ENCODE measurements at regions not wholly inside any gene's neighbourhood (a gene's known extent, or its start where the extent isn't known, plus 50 kb on each side); places are given as distances from the start of the nearest gene placed in this dataset.

DNA sequence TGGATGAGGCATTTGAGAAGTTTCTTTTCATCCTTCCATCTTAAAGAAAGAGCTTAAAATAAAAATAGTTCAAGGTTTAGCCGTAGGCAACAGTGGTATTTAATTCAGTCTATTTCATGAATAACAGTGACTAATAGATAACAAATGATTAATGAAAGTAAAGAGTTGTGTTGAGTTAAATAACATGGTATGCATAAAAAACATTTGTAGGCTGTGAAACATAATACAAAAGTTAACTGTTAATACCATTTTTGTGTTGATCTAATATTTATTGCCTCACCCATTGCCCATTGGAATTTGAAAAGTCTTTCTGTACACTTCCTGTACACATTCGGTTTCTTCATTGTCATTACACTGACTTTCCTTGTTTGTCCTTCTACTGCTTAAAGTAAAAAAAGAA is 108.6 kb upstream of the PDE3A start:
- ATAC-seq (ENCODE audit: low read depth in 2 of 2) (no peak), DNase-seq (no peak)
- H3K4me1 ChIP-seq (ENCODE audit: control insufficient read depth, insufficient read depth, low read length, poor library complexity, severe bottlenecking), result no peaks in the 10 kb centered on the region
- no peaks in the 10 kb centered on the region for H3K27me3 ChIP-seq (ENCODE audit: control insufficient read depth, insufficient read depth, low read length)
- no peak overlapping the region for H3K4me3 ChIP-seq (ENCODE audit: low read depth, low read length)
- Mint-ChIP-seq H3K27me3 (no peaks in the 10 kb centered on the region), H3K9me3 (peaks cover 0 to 8% (median 2%) of the 10 kb centered on the region in 7 donors), H3K4me1 (no peaks in the 10 kb centered on the region), H3K36me3 (no peaks in the 10 kb centered on the region), H3K4me3 (no peak overlapping the region), H3K27ac (no peak overlapping the region)
- H3K36me3 ChIP-seq (ENCODE audit: control insufficient read depth, insufficient read depth, low read length), result no peaks in the 10 kb centered on the region
- no peaks in the 10 kb centered on the region for H3K9me3 ChIP-seq (ENCODE audit: control insufficient read depth in 2 of 2, low read length in 2 of 2)
- no peak overlapping the region for H3K27ac ChIP-seq (ENCODE audit: insufficient read depth, low read length, poor library complexity, severe bottlenecking)

DNA sequence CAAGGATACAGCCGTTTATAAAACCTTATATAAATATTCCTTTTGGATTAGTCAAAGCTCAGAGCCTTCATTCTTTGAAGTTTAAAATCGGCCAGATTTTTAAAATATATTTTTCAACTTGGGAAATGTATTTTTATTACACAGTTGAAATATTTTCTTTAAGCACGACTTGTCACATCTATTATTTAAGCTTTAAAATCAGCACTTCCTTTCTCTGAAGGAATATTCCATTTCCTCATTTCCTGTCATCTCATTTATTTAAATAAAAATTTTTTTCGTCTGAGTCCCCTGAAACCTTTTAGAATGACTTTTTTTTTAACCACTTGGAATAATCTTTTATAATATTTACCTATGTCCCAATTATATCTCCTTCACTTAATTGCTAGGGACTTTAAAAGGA is 107.5 kb upstream of the PDE3A start:
- no peaks in the 10 kb centered on the region for H3K27me3 Mint-ChIP-seq

DNA sequence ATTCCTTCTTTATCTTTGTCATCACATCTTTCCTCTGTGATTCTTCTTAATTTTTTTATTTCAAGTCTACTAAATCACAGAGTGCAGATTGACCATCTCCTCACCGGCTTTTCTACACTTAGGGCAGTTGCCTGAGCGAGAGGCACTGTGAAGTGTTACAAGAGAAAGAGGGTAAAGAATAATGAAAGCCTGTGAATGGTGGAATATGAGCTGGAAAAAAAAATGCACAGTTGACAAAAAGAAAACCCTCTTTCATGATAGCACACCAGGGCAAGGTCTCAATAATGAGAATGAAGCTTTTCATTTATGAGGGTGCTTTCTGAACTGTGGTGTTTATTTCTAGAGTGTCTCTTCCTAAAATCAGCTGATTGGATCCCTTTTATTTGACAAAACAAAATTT is 106.2 kb upstream of the PDE3A start:
- DNase-seq, result no peak
- no peak overlapping the region for H3K27ac Mint-ChIP-seq

More for the DNA sequence above, 107.5 kb upstream of the PDE3A start:
- H3K27ac Mint-ChIP-seq, result no peak overlapping the region
- Histone ChIP-seq H3K9me3 (ENCODE audit: control insufficient read depth in 2 of 2, low read length in 2 of 2) (no peaks in the 10 kb centered on the region), H3K4me1 (ENCODE audit: control insufficient read depth, insufficient read depth, low read length, poor library complexity, severe bottlenecking) (no peaks in the 10 kb centered on the region), H3K27me3 (ENCODE audit: control insufficient read depth, insufficient read depth, low read length) (no peaks in the 10 kb centered on the region), H3K36me3 (ENCODE audit: control insufficient read depth, insufficient read depth, low read length) (no peaks in the 10 kb centered on the region), H3K4me3 (ENCODE audit: low read depth, low read length) (no peak overlapping the region), H3K27ac (ENCODE audit: insufficient read depth, low read length, poor library complexity, severe bottlenecking) (no peak overlapping the region)
- no peaks in the 10 kb centered on the region for H3K4me1 Mint-ChIP-seq
- no peak for DNase-seq
- H3K4me3 Mint-ChIP-seq, result no peak overlapping the region
- no peak for ATAC-seq (ENCODE audit: low read depth in 2 of 2)
- H3K9me3 Mint-ChIP-seq, result peaks cover 0 to 9% (median 1%) of the 10 kb centered on the region in 7 donors
- H3K36me3 Mint-ChIP-seq, result no peaks in the 10 kb centered on the region

DNA sequence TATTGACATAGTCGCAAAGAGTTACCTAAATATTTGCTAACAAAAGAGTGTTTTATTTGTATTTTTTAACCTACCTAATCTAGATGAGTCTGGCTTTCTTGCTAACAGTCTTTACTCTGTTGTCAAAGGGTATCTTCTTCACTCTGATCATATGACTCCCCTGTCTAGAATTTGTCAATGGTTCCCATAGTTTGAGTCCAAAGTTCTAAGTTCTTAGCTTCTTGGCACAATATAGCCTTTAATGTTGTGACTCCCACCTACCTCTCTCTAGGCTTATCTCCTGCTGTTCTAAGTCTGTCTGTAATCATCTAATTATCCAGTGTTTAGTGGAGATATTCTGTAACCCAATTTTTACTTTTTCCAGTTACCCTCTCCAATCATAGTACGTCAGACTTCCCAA is 104.3 kb upstream of the PDE3A start:
- H3K36me3 Mint-ChIP-seq, result no peaks in the 10 kb centered on the region
- H3K4me1 ChIP-seq (ENCODE audit: control insufficient read depth, insufficient read depth, low read length, poor library complexity, severe bottlenecking), result no peaks in the 10 kb centered on the region

More for the DNA sequence above, 106.2 kb upstream of the PDE3A start:
- Mint-ChIP-seq H3K4me1 (no peaks in the 10 kb centered on the region), H3K9me3 (peaks cover 0 to 9% (median 1%) of the 10 kb centered on the region in 7 donors), H3K4me3 (no peak overlapping the region), H3K27me3 (no peaks in the 10 kb centered on the region), H3K36me3 (no peaks in the 10 kb centered on the region)
- Histone ChIP-seq H3K4me1 (ENCODE audit: control insufficient read depth, insufficient read depth, low read length, poor library complexity, severe bottlenecking) (no peaks in the 10 kb centered on the region), H3K27ac (ENCODE audit: insufficient read depth, low read length, poor library complexity, severe bottlenecking) (no peak overlapping the region), H3K4me3 (ENCODE audit: low read depth, low read length) (no peak overlapping the region), H3K27me3 (ENCODE audit: control insufficient read depth, insufficient read depth, low read length) (no peaks in the 10 kb centered on the region), H3K36me3 (ENCODE audit: control insufficient read depth, insufficient read depth, low read length) (no peaks in the 10 kb centered on the region), H3K9me3 (ENCODE audit: control insufficient read depth in 2 of 2, low read length in 2 of 2) (no peaks in the 10 kb centered on the region)
- ATAC-seq (ENCODE audit: low read depth in 2 of 2), result no peak

DNA sequence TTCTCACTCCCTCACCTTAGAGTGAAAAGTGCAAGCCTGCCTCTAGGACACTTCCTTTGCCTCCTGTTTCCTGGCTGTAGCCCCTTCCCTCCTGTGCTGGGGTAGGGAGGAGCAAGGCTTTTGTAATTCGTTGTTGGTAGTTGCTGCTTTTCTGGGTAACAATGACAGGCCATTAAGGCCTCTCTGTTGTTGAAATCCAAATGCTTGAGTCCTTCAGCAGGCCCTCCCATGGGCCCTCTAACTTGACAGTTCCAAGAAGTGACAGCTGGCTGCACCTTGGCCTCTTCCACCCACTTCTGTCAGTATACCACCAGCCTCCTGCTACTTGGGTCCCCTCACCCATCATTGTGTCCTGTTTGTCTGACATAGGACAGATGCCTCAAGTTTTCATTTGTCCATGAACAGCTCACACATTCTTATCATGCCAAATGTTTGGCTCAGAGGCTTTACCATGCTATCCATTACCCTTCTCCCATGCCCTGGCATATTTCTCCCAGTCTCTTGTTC is 103.7 kb upstream of the PDE3A start:
- Mint-ChIP-seq H3K36me3 (no peaks in the 10 kb centered on the region), H3K27me3 (no peaks in the 10 kb centered on the region), H3K9me3 (peaks cover 0 to 9% (median 0%) of the 10 kb centered on the region in 7 donors), H3K4me3 (no peak overlapping the region), H3K4me1 (no peaks in the 10 kb centered on the region), H3K27ac (no peak overlapping the region)
- Histone ChIP-seq H3K9me3 (ENCODE audit: control insufficient read depth in 2 of 2, low read length in 2 of 2) (no peaks in the 10 kb centered on the region), H3K27me3 (ENCODE audit: control insufficient read depth, insufficient read depth, low read length) (no peaks in the 10 kb centered on the region), H3K4me3 (ENCODE audit: low read depth, low read length) (no peak overlapping the region), H3K4me1 (ENCODE audit: control insufficient read depth, insufficient read depth, low read length, poor library complexity, severe bottlenecking) (no peaks in the 10 kb centered on the region), H3K27ac (ENCODE audit: insufficient read depth, low read length, poor library complexity, severe bottlenecking) (no peak overlapping the region), H3K36me3 (ENCODE audit: control insufficient read depth, insufficient read depth, low read length) (no peaks in the 10 kb centered on the region)
- DNase-seq (no peak), ATAC-seq (ENCODE audit: low read depth in 2 of 2) (no peak)

More for the DNA sequence above, 104.3 kb upstream of the PDE3A start:
- Mint-ChIP-seq H3K4me3 (no peak overlapping the region), H3K4me1 (no peaks in the 10 kb centered on the region), H3K27ac (no peak overlapping the region), H3K27me3 (no peaks in the 10 kb centered on the region), H3K9me3 (peaks cover 0 to 9% (median 1%) of the 10 kb centered on the region in 7 donors)
- DNase-seq (no peak), ATAC-seq (ENCODE audit: low read depth in 2 of 2) (no peak)
- Histone ChIP-seq H3K27ac (ENCODE audit: insufficient read depth, low read length, poor library complexity, severe bottlenecking) (no peak overlapping the region), H3K9me3 (ENCODE audit: control insufficient read depth in 2 of 2, low read length in 2 of 2) (no peaks in the 10 kb centered on the region), H3K27me3 (ENCODE audit: control insufficient read depth, insufficient read depth, low read length) (no peaks in the 10 kb centered on the region), H3K36me3 (ENCODE audit: control insufficient read depth, insufficient read depth, low read length) (no peaks in the 10 kb centered on the region), H3K4me3 (ENCODE audit: low read depth, low read length) (no peak overlapping the region)

DNA sequence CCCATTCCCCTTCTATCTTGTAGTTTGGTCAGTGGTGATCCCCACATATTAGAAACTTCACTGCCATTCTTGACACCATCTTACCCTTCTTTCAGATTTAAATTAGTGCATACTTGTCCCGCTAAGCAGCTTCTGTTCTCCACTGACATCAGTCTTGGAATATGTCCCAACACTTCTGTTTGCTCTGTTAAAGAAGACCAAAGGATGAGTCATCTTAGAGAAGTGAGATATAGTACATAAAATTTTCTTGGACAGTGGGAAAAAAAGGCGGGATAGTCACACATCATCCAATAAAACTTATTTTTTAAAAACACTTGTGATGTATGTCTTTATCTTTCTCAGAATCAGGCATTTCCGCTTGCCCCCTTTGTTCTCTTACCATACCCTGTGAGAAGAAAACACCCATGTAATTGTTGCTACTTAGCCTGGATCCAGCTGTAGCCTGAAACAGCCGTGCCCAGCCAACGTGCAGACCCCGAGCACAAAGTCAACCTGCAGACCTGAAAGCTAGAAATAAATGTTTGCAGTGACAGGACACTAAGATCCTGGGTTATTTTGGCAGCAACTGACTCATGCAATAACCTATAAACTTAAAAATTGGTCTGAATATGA is 100.1 kb upstream of the PDE3A start:
- H3K9me3 ChIP-seq (ENCODE audit: control insufficient read depth in 2 of 2, low read length in 2 of 2), result no peaks in the 10 kb centered on the region
- H3K27me3 ChIP-seq (ENCODE audit: control insufficient read depth, insufficient read depth, low read length), result no peaks in the 10 kb centered on the region
- Mint-ChIP-seq H3K9me3 (peaks cover 0 to 9% (median 0%) of the 10 kb centered on the region in 7 donors), H3K27ac (no peak overlapping the region), H3K36me3 (no peaks in the 10 kb centered on the region), H3K27me3 (no peaks in the 10 kb centered on the region), H3K4me1 (no peaks in the 10 kb centered on the region), H3K4me3 (no peak overlapping the region)
- no peak overlapping the region for H3K27ac ChIP-seq (ENCODE audit: insufficient read depth, low read length, poor library complexity, severe bottlenecking)
- no peak overlapping the region for H3K4me3 ChIP-seq (ENCODE audit: low read depth, low read length)
- DNase-seq, result no peak
- H3K4me1 ChIP-seq (ENCODE audit: control insufficient read depth, insufficient read depth, low read length, poor library complexity, severe bottlenecking), result no peaks in the 10 kb centered on the region
- no peaks in the 10 kb centered on the region for H3K36me3 ChIP-seq (ENCODE audit: control insufficient read depth, insufficient read depth, low read length)
- ATAC-seq (ENCODE audit: low read depth in 2 of 2), result no peak

DNA sequence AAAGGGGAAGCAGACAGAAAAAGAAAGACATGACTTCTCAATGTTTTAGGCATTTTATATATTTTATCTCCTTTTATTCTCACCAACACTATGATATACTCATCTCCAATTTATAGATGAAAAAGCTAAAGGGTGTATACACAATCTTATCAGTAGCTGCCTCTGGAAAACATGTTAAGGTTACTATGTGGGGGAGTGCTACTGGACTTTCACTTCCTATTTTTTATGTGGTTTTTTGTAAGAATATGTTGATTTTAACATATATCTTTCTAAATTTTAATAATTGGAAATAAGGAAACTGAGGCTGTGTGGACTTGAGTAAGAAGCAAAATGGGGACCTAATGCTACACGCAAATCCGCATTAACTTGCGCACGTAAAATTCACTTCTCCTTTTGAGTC is 99.6 kb upstream of the PDE3A start:
- ATAC-seq (ENCODE audit: low read depth in 2 of 2), result no peak
- H3K4me3 ChIP-seq (ENCODE audit: low read depth, low read length), result no peak overlapping the region
- no peak for DNase-seq
- no peaks in the 10 kb centered on the region for H3K9me3 ChIP-seq (ENCODE audit: control insufficient read depth in 2 of 2, low read length in 2 of 2)
- no peak overlapping the region for H3K27ac ChIP-seq (ENCODE audit: insufficient read depth, low read length, poor library complexity, severe bottlenecking)
- H3K36me3 Mint-ChIP-seq, result no peaks in the 10 kb centered on the region
- no peak overlapping the region for H3K4me3 Mint-ChIP-seq
- H3K9me3 Mint-ChIP-seq, result peaks cover 0 to 9% (median 0%) of the 10 kb centered on the region in 7 donors
- no peaks in the 10 kb centered on the region for H3K36me3 ChIP-seq (ENCODE audit: control insufficient read depth, insufficient read depth, low read length)
- no peaks in the 10 kb centered on the region for H3K4me1 ChIP-seq (ENCODE audit: control insufficient read depth, insufficient read depth, low read length, poor library complexity, severe bottlenecking)
- no peak overlapping the region for H3K27ac Mint-ChIP-seq
- no peaks in the 10 kb centered on the region for H3K27me3 Mint-ChIP-seq
- H3K27me3 ChIP-seq (ENCODE audit: control insufficient read depth, insufficient read depth, low read length), result no peaks in the 10 kb centered on the region
- H3K4me1 Mint-ChIP-seq, result no peaks in the 10 kb centered on the region

DNA sequence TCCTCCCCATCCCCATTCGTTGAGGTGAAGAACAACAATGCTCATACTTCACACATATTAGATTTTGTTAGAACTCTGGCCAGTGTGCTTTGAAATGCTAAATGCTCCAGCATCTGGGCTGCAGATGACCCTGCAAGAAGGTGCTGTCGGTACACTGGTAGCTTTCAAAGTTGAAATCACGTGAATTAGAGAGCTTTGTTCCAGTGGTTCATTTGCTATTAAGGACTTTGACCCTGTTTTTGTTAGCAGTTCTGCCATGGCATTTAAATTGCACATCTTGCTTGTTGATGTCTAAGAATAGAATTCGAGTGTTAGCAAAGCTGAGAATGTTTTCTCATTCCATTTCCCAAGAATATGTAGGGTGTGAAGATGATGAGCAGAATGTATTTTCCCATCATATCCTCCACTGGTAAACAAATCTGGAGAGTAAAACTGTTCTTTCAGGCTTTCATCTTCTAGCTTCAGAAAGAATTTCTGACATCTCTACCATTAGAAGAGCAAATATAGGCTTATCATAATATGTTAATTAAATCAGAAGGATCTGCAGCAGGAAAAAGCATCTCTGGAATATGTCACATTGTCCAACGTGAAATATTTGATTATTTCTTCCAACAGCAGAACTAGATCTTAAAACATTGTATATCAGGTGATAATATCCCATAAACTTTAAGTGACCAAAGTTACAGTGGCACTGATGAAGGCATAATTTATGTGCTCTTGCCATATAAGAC is 98.8 kb upstream of the PDE3A start:
- Mint-ChIP-seq H3K27me3 (no peaks in the 10 kb centered on the region), H3K27ac (no peak overlapping the region), H3K4me3 (no peak overlapping the region), H3K4me1 (no peaks in the 10 kb centered on the region), H3K9me3 (peaks cover 0 to 6% (median 0%) of the 10 kb centered on the region in 7 donors), H3K36me3 (no peaks in the 10 kb centered on the region)
- H3K27ac ChIP-seq (ENCODE audit: insufficient read depth, low read length, poor library complexity, severe bottlenecking), result no peak overlapping the region
- no peaks in the 10 kb centered on the region for H3K36me3 ChIP-seq (ENCODE audit: control insufficient read depth, insufficient read depth, low read length)
- no peak for DNase-seq
- no peak overlapping the region for H3K4me3 ChIP-seq (ENCODE audit: low read depth, low read length)
- no peaks in the 10 kb centered on the region for H3K4me1 ChIP-seq (ENCODE audit: control insufficient read depth, insufficient read depth, low read length, poor library complexity, severe bottlenecking)
- no peak for ATAC-seq (ENCODE audit: low read depth in 2 of 2)
- H3K27me3 ChIP-seq (ENCODE audit: control insufficient read depth, insufficient read depth, low read length), result no peaks in the 10 kb centered on the region
- no peaks in the 10 kb centered on the region for H3K9me3 ChIP-seq (ENCODE audit: control insufficient read depth in 2 of 2, low read length in 2 of 2)

Measured in CD4-positive, CD25-positive, alpha-beta regulatory T cell (primary cell).